Gastrocnemius medialis (tissue), 4 donors: ENCODE measurements at regions not wholly inside any gene's neighbourhood (a gene's known extent, or its start where the extent isn't known, plus 50 kb on each side); places are given as distances from the start of the nearest gene placed in this dataset.

Source experiments
- ATAC-seq, 2 donors: fragments of 150-250 bp; one replicate each; pipeline ENCODE4 v1.9.1; 2016
- DNase-seq, 2 donors: peaks; one replicate each; pipeline ENCODE4 v3.0.0-alpha.2; 2019
- H3K27ac ChIP-seq, 4 donors: fragments of 200-600 bp; sonication (generic); 1 replicate in 1 of 4; 2 replicates in 3 of 4; pipeline ENCODE4 v1.5.1; 2016 to 2018; ENCODE audit warnings: mild to moderate bottlenecking in 2 of 4, moderate library complexity in 1 of 4
- H3K27me3 ChIP-seq, 3 donors: fragments of 200-600 bp; sonication (generic) in 2 of 3; 1 replicate in 1 of 3; 2 replicates in 2 of 3; pipeline versions ENCODE4 v1.5.1 to v1.6.0; 2016 to 2019; ENCODE audit warnings: mild to moderate bottlenecking in 1 of 3, moderate library complexity in 1 of 3
- H3K36me3 ChIP-seq, 2 donors: fragments of 200-600 bp; sonication (generic) in 1 of 2; one replicate each; pipeline ENCODE4 v1.5.1; 2017 to 2018
- H3K4me1 ChIP-seq, 2 donors: fragments of 200-600 bp; sonication (generic) in 1 of 2; one replicate each; pipeline ENCODE4 v1.5.1; 2016 to 2017; ENCODE audit warnings: mild to moderate bottlenecking in 2 of 2
- H3K4me3 ChIP-seq, 4 donors: fragments of 200-600 bp; sonication (generic) in 3 of 4; 1 replicate in 1 of 4; 2 replicates in 3 of 4; pipeline ENCODE4 v1.5.1; 2016 to 2019; ENCODE audit warnings: mild to moderate bottlenecking in 2 of 4
- H3K9me3 ChIP-seq, 3 donors: fragments of 200-600 bp; sonication (generic) in 2 of 3; 1 replicate in 1 of 3; 2 replicates in 2 of 3; pipeline ENCODE4 v1.5.1; 2016 to 2019
- CTCF ChIP-seq, 5 experiments: fragments of 450-650 bp in 3 of 5; fragments of 200-600 bp in 2 of 5; sonication (generic) in 2 of 5; IDR thresholded peaks in 4 of 5; conservative IDR thresholded peaks in 1 of 5; 1 replicate in 4 of 5; 2 replicates in 1 of 5; pipeline ENCODE4 v1.5.1; 2016 to 2019; ENCODE audit warnings: antibody characterized with exemption in 5 of 5, mild to moderate bottlenecking in 3 of 5, moderate library complexity in 3 of 5
- POLR2A ChIP-seq, 2 donors: fragments of 450-650 bp; IDR thresholded peaks; one replicate each; pipeline ENCODE4 v1.6.1; 2017; ENCODE audit warnings: antibody characterized with exemption in 2 of 2, mild to moderate bottlenecking in 2 of 2, moderate library complexity in 2 of 2
- in situ Hi-C, 4 donors: fragments of 200-750 bp; cut with MboI; loops; one replicate each; pipeline versions ENCODE4 v1.15.0 to v1.8.0; 2017; ENCODE audit warnings: low sequenced_read_pairs in 4 of 4
- intact Hi-C: fragments of 100-400 bp; cut with DNase I; formaldehyde crosslinking; loops from one replicate; pipeline ENCODE4 v1.15.1; 2023; ENCODE audit warnings: low total_unique reads

GRCh38 chr11:11760838-11761237, 80.9 kb upstream of the USP47 start:
- TF ChIP-seq CTCF (IDR thresholded peaks at IDR 0.05 in 4 of 5, conservative IDR thresholded peaks at IDR 0.05 in 1 of 5) = no peak
- no peak for TF ChIP-seq POLR2A (IDR thresholded peaks at IDR 0.05)
- Histone ChIP-seq H3K9me3 (no peaks in the 10 kb centered on the region), H3K27ac (no peak overlapping the region), H3K4me1 (no peaks in the 10 kb centered on the region), H3K36me3 (no peaks in the 10 kb centered on the region), H3K27me3 (peaks cover 0 to 3% (median 0%) of the 10 kb centered on the region in 3 donors), H3K4me3 (no peak overlapping the region)
- intact Hi-C loops = no loop called here
- DNase-seq (no peak), ATAC-seq (no peak)
- in situ Hi-C loops = no loop called here

DNA sequence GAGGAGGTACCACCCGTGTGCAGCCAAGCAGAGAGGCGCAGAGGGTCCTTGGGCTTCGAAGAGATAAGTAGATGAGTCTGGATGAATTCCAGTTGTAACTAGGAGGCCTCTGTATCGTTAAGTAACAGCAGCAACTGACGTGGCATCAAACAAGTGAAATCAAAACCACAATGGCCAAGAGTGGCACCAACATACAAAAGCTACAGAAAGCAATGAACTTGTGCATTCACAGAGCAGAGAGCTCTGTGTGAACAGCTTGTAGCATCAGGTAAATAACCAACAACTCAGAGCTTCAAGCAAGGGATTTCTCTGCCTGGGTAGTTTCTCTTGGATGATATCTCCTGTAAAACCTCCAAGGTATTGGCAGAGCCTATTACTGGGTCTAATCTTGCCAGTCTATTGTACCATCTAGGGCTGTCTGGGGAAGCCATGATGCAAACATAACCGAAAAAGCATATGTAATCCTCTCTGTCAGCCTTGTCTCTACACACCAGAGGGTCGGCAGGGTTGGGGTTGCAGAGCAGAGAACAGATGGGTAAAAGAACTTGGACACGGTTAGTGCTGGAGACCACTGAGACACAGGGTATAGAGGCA, 83.1 kb upstream of the USP47 start:
- no peaks in the 10 kb centered on the region for H3K36me3 ChIP-seq
- DNase-seq = no peak
- intact Hi-C loops (no loop called here), in situ Hi-C loops (no loop called here)
- ATAC-seq = no peak
- H3K27me3 ChIP-seq = no peaks in the 10 kb centered on the region
- no peak overlapping the region for H3K4me3 ChIP-seq
- TF ChIP-seq POLR2A (IDR thresholded peaks at IDR 0.05) (no peak), CTCF (IDR thresholded peaks at IDR 0.05 in 4 of 5, conservative IDR thresholded peaks at IDR 0.05 in 1 of 5) (no peak)
- H3K9me3 ChIP-seq = no peaks in the 10 kb centered on the region
- no peaks in the 10 kb centered on the region for H3K4me1 ChIP-seq
- H3K27ac ChIP-seq = no peak overlapping the region

DNA sequence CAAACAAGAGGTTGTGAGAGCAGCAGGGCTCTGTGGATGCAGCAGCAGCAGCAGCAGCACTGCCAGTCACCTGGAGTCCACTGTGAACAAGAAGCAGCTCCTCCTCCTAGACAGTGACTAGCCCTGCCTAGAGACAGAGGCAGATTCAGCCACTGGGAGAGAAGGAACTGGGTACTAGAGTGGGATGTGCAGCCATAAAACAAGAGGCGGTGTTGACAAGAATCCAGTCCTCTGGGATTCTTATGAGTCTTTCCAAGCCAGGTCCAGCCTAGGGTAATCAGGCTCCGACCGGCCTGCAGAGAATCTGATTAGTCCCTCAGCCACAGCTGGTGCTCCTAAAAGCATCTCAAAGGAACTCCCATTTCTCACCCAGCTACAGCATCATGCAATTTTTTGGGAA, 83.9 kb upstream of the USP47 start:
- intact Hi-C loops = no loop called here
- Histone ChIP-seq H3K4me3 (no peak overlapping the region), H3K27me3 (no peaks in the 10 kb centered on the region), H3K27ac (no peak overlapping the region), H3K36me3 (no peaks in the 10 kb centered on the region), H3K9me3 (no peaks in the 10 kb centered on the region), H3K4me1 (no peaks in the 10 kb centered on the region)
- no peak for TF ChIP-seq CTCF (IDR thresholded peaks at IDR 0.05 in 4 of 5, conservative IDR thresholded peaks at IDR 0.05 in 1 of 5)
- no peak for TF ChIP-seq POLR2A (IDR thresholded peaks at IDR 0.05)
- in situ Hi-C loops = no loop called here
- ATAC-seq (no peak), DNase-seq (no peak)

- Histone ChIP-seq H3K4me1 (no peaks in the 10 kb centered on the region), H3K9me3 (no peaks in the 10 kb centered on the region), H3K27me3 (no peaks in the 10 kb centered on the region), H3K27ac (no peak overlapping the region), H3K4me3 (no peak overlapping the region), H3K36me3 (no peaks in the 10 kb centered on the region)
- ATAC-seq (no peak), DNase-seq (no peak)
- in situ Hi-C loops = no loop called here
- intact Hi-C loops = no loop called here
- TF ChIP-seq CTCF (IDR thresholded peaks at IDR 0.05 in 4 of 5, conservative IDR thresholded peaks at IDR 0.05 in 1 of 5) (no peak), POLR2A (IDR thresholded peaks at IDR 0.05) (no peak)
Measured at GRCh38 chr11:11756718-11757117, 85.1 kb upstream of the USP47 start.

DNA sequence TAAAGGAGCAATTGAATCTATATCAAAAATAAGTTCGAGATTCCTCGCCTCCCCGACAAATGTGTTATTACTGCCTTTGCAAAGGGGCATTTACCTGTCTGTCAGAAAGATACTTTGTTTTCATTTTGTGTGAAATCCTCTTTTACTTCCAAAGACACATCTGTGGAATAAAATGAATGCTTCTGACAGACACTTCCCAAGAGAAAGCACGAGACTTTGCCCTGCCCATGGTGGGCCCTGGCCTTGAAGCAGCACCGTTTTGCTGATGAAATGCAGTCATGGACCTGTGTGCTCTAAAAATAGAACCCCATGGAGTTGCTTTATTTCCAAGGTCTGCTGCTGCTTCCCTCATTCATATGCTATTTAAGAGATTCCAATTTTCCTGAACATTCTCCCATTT, 85.9 kb upstream of the USP47 start:
- Histone ChIP-seq H3K4me1 (no peaks in the 10 kb centered on the region), H3K4me3 (no peak overlapping the region), H3K27me3 (no peaks in the 10 kb centered on the region), H3K36me3 (no peaks in the 10 kb centered on the region), H3K27ac (no peak overlapping the region), H3K9me3 (no peaks in the 10 kb centered on the region)
- no peak for DNase-seq
- no peak for ATAC-seq
- TF ChIP-seq POLR2A (IDR thresholded peaks at IDR 0.05) (no peak), CTCF (IDR thresholded peaks at IDR 0.05 in 4 of 5, conservative IDR thresholded peaks at IDR 0.05 in 1 of 5) (no peak)
- intact Hi-C loops (no loop called here), in situ Hi-C loops (no loop called here)
